ENCODE measurements at regions not wholly inside any gene's neighbourhood (a gene's known extent, or its start where the extent isn't known, plus 50 kb on each side); places are given as distances from the start of the nearest gene placed in this dataset.
A peak's percentile ranks its signal among the peaks of the same experiment; 100 is the strongest.

DNA sequence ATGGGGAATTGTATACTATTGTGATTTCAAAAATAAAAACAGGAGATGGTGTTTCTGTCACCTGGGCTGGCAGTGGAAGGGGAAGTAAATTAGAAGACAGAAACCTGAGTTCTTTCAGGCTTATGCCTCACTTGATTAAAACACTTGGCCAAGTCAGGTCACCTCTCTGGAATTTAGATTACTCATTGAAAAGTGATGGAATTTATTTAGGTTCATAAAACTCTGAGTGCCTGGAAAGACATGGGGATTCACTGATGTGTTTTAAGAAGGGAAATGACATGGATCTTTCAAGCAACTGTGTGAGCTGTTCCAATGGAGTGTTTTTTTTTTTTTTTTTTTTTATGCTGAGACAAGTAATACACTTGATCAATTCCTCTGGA lies 400.1 kb downstream of the TMEM135 start:
- DNase-seq = no peak
- H3K9me3 ChIP-seq = no peaks in the 10 kb centered on the region
- H3K36me3 ChIP-seq = no peaks in the 10 kb centered on the region
- TF ChIP-seq POLR2A (IDR thresholded peaks at IDR 0.05) = no peak
- TF ChIP-seq, protein P1, sequence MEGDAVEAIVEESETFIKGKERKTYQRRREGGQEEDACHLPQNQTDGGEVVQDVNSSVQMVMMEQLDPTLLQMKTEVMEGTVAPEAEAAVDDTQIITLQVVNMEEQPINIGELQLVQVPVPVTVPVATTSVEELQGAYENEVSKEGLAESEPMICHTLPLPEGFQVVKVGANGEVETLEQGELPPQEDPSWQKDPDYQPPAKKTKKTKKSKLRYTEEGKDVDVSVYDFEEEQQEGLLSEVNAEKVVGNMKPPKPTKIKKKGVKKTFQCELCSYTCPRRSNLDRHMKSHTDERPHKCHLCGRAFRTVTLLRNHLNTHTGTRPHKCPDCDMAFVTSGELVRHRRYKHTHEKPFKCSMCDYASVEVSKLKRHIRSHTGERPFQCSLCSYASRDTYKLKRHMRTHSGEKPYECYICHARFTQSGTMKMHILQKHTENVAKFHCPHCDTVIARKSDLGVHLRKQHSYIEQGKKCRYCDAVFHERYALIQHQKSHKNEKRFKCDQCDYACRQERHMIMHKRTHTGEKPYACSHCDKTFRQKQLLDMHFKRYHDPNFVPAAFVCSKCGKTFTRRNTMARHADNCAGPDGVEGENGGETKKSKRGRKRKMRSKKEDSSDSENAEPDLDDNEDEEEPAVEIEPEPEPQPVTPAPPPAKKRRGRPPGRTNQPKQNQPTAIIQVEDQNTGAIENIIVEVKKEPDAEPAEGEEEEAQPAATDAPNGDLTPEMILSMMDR (IDR thresholded peaks at IDR 0.05) = no peak
- intact Hi-C loops (cut with DNase I) = no loop called here
- no peaks in the 10 kb centered on the region for H3K4me1 ChIP-seq
- H3K4me3 ChIP-seq (replicated peaks in 1 of 3) = no peak overlapping the region
- H3K27me3 ChIP-seq = no peaks in the 10 kb centered on the region
- no peak overlapping the region for H3K27ac ChIP-seq

DNA sequence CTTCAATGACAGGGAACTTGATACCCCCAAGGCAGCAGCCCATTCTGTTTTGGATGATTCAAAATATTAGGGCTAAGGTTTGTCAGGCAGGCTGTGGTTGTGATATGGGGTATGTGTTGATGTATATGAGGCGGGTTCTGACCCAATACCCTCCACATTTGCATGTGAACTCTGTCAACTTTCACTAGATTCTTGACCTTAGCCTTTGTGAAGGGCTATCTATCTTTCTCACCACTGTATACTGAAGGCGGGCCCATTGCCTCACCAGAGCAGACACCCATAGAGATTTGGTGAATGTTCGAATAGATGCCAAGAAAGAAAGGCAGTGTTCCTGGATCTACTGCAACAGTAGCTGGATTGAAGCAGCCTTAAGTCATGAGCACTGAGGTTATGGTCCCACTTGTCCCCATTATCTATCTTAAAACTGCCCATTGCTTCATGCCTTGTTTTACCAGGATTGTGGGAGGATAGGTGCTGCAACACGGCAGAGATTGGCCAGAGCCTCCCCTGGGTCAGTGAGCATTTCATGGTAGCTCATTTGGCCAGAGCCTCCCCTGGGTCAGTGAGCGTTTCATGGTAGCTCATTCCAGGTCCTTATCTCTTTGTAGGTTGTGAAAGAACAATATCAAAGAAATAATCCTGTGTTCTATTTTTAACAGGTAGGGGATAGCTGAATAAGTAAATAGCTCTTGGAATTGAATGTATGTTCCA lies 399.6 kb downstream of the TMEM135 start:
- H3K27me3 ChIP-seq = no peaks in the 10 kb centered on the region
- TF ChIP-seq, protein P1 (IDR thresholded peaks at IDR 0.05) = no peak
- TF ChIP-seq POLR2A (IDR thresholded peaks at IDR 0.05) = no peak
- no peak overlapping the region for H3K4me3 ChIP-seq (replicated peaks in 1 of 3)
- no peaks in the 10 kb centered on the region for H3K36me3 ChIP-seq
- H3K27ac ChIP-seq = no peak overlapping the region
- no peaks in the 10 kb centered on the region for H3K9me3 ChIP-seq
- no peak for DNase-seq
- intact Hi-C loops (cut with DNase I) = no loop called here
- WGBS, 2 donors = 87 to 89% methylated on average over 5 of the region's 5 CpGs
- H3K4me1 ChIP-seq = no peaks in the 10 kb centered on the region

DNA sequence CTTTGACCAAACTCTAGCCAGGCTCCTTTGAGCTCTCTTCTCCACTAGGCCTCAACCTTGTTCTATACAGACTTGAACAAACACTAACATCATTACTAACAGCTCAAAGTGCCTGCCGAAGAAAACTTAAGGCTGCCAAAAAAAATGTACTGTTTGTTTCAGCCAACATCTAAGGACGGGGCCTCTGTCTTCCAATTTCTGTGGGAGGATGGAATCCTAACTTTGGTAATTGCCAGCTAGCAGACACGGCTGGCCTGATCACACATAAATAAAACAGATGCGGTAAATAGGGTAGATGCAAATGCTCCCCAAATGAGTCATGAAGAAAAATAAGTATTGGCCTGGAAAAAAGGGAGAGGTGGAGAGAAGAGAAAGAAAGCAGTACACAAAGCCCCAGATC lies 394.3 kb downstream of the TMEM135 start:
- Histone ChIP-seq H3K27ac (no peak overlapping the region), H3K9me3 (no peaks in the 10 kb centered on the region), H3K36me3 (no peaks in the 10 kb centered on the region), H3K4me1 (no peaks in the 10 kb centered on the region), H3K27me3 (no peaks in the 10 kb centered on the region), H3K4me3 (replicated peaks in 1 of 3) (no peak overlapping the region)
- WGBS, 2 donors = 60 to 86% methylated on average over 4 of the region's 4 CpGs
- DNase-seq = no peak
- intact Hi-C loops (cut with DNase I) = no loop called here
- TF ChIP-seq, protein P1 (IDR thresholded peaks at IDR 0.05) = no peak
- no peak for TF ChIP-seq POLR2A (IDR thresholded peaks at IDR 0.05)

DNA sequence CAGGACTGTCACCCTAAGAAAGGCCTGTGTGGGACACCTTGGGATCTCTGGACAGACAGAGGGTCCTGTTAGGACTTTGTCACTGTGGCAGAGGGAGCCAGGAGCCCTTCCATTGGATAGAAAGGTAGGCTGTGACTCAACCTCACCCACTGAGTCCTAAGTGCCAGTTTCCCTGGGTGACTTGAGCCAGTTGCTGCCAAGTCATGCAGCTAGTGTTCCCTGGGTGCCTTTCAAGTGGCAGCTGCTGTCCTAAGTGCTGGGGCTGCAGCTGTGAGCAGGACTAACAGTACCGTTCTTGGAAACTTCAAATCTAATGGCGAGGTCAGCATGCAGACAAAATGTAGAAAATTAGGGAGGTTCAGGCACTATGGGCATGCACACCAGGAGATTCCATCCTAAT lies 393.7 kb downstream of the TMEM135 start:
- Histone ChIP-seq H3K27ac (no peak overlapping the region), H3K36me3 (no peaks in the 10 kb centered on the region), H3K4me1 (no peaks in the 10 kb centered on the region), H3K4me3 (replicated peaks in 1 of 3) (no peak overlapping the region), H3K9me3 (no peaks in the 10 kb centered on the region), H3K27me3 (no peaks in the 10 kb centered on the region)
- intact Hi-C loops (cut with DNase I) = no loop called here
- DNase-seq = peak; percentile 69 to 73
- WGBS, 2 donors = 50 to 58% methylated on average over 2 of the region's 2 CpGs
- no peak for TF ChIP-seq POLR2A (IDR thresholded peaks at IDR 0.05)
- TF ChIP-seq, protein P1 (IDR thresholded peaks at IDR 0.05) = no peak

DNA sequence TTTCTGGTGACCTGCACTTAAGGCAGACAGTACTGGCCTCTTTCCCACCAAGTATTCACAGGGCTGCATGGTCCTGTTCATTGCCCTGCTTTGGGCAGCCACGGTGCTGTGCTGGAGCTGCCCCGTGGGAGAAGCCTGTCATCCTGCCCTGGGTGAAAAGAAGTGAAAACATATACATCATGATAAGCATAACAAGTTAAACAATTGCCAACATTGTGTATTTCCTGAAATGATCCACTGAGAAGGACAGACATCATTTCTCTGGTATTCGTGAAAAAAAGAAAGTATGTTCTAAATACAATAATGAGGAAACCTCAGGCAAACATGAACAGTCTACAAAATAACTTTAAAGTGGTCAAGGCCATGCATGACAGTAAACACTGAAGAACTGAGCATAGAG lies 393.1 kb downstream of the TMEM135 start:
- no peak for TF ChIP-seq POLR2A (IDR thresholded peaks at IDR 0.05)
- TF ChIP-seq, protein P1 (IDR thresholded peaks at IDR 0.05) = no peak
- H3K27ac ChIP-seq = no peak overlapping the region
- H3K9me3 ChIP-seq = no peaks in the 10 kb centered on the region
- no peaks in the 10 kb centered on the region for H3K27me3 ChIP-seq
- 68 to 80% methylated on average over 3 of the region's 3 CpGs for WGBS, 2 donors
- H3K4me1 ChIP-seq = no peaks in the 10 kb centered on the region
- no peak overlapping the region for H3K4me3 ChIP-seq (replicated peaks in 1 of 3)
- no peak for DNase-seq
- H3K36me3 ChIP-seq = no peaks in the 10 kb centered on the region
- intact Hi-C loops (cut with DNase I) = no loop called here
